Activated CD8-positive, alpha-beta T cell treated with anti-CD3 and anti-CD28 coated beads for 36 hours (primary cell): ENCODE measurements at regions not wholly inside any gene's neighbourhood (a gene's known extent, or its start where the extent isn't known, plus 50 kb on each side); places are given as distances from the start of the nearest gene placed in this dataset.
"Not testable (repeated sequence)": the region's sequence is repeated elsewhere in the genome, so short reads cannot be mapped to it uniquely, and the experiment has no call there.

ENCODE experiments used
- ATAC-seq: fragments of 200-7000 bp; cut with Tn5 transposase; one replicate; pipeline ENCODE4 v1.10.0; 2021; ENCODE audit warnings: mild to moderate bottlenecking, moderate library complexity
- CTCF ChIA-PET: fragments of 350-600 bp; sonication (Branson Sonifier 250); formaldehyde crosslinking; loops from one replicate; lab custom pipeline; 2021; ENCODE audit warnings: antibody characterized with exemption; lab: Charles Lee
- POLR2A ChIA-PET: fragments of 350-600 bp; sonication (Branson Sonifier 250); formaldehyde crosslinking; loops from one replicate; lab custom pipeline; 2021; ENCODE audit warnings: antibody characterized with exemption; lab: Charles Lee
- DNase-seq: peaks from one replicate; pipeline ENCODE4 v3.0.0-alpha.2; 2020
- H3K27ac Mint-ChIP-seq: one replicate; pipeline ENCODE4 v1.8.0; 2021; ENCODE audit warnings: mild to moderate bottlenecking, mixed read lengths
- H3K27me3 Mint-ChIP-seq: one replicate; pipeline ENCODE4 v1.8.0; 2021; ENCODE audit warnings: mixed read lengths
- H3K36me3 Mint-ChIP-seq: one replicate; pipeline ENCODE4 v1.8.0; 2021; ENCODE audit warnings: low read depth, mixed read lengths
- H3K4me1 Mint-ChIP-seq: one replicate; pipeline ENCODE4 v1.8.0; 2021; ENCODE audit warnings: low read depth, mixed read lengths
- H3K4me3 Mint-ChIP-seq: one replicate; pipeline ENCODE4 v1.8.0; 2021; ENCODE audit warnings: mild to moderate bottlenecking, moderate library complexity, mixed read lengths
- H3K9me3 Mint-ChIP-seq: one replicate; pipeline ENCODE4 v1.8.0; 2021; ENCODE audit warnings: mixed read lengths
- intact Hi-C: fragments of 100-400 bp; cut with micrococcal nuclease; formaldehyde crosslinking; loops from one replicate; pipeline ENCODE4 v1.10.0; 2022
- TF ChIP-seq, protein P1 (sequence below): fragments of 200-600 bp; IDR thresholded peaks from one replicate; pipeline ENCODE4 v1.8.0; 2022; ENCODE audit warnings: antibody characterized with exemption, mild to moderate bottlenecking

DNA sequence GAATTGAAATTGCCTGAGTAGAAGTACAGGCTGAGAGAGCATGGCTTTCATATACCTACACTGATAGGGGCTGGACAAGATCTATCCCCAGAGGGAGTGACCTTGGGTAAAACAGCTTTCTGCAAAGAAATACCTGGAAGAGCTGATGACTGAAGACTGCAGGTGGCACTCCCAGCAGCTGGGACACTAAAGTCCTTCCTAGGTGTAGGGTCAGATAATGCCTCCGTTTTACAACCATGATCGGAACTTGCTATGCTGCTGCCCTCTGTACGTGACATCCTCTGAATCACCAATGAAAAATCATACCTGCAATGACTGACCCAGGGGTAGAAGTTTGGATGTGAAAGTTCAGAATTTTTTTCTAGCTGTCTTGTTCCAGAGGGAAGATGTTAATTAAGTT, 107.2 kb upstream of the WDR1 start:
- CTCF ChIA-PET = no interaction called here
- DNase-seq (no peak), ATAC-seq (no peak)
- Mint-ChIP-seq H3K9me3 (no peaks in the 10 kb centered on the region), H3K4me1 (peaks cover 3% of the 10 kb centered on the region), H3K4me3 (no peak overlapping the region), H3K36me3 (no peaks in the 10 kb centered on the region), H3K27me3 (no peaks in the 10 kb centered on the region), H3K27ac (no peak overlapping the region)
- POLR2A ChIA-PET = no interaction called here
- intact Hi-C loops = no loop called here
- TF ChIP-seq, protein P1, sequence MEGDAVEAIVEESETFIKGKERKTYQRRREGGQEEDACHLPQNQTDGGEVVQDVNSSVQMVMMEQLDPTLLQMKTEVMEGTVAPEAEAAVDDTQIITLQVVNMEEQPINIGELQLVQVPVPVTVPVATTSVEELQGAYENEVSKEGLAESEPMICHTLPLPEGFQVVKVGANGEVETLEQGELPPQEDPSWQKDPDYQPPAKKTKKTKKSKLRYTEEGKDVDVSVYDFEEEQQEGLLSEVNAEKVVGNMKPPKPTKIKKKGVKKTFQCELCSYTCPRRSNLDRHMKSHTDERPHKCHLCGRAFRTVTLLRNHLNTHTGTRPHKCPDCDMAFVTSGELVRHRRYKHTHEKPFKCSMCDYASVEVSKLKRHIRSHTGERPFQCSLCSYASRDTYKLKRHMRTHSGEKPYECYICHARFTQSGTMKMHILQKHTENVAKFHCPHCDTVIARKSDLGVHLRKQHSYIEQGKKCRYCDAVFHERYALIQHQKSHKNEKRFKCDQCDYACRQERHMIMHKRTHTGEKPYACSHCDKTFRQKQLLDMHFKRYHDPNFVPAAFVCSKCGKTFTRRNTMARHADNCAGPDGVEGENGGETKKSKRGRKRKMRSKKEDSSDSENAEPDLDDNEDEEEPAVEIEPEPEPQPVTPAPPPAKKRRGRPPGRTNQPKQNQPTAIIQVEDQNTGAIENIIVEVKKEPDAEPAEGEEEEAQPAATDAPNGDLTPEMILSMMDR = no peak

DNA sequence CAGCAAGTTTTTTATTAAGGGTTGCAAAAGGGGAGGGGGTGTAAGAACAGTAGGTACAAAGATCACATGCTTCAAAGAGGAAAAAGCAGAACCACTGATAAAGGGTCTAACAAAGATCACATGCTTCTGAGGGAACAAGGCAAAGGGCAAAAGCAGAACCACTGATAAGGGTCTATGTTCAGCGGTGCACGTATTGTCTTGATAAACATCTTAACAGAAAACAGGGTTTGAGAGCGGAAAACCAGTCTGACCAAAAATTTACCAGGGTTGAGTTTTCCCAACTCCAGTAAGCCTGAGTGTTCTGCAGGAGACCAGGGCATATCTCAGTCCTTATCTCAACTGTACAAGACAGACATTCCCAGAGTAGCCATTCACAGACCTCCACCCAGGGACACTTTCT, 96.9 kb upstream of the WDR1 start:
- H3K4me1 Mint-ChIP-seq, ATAC-seq, DNase-seq, H3K27me3 Mint-ChIP-seq, CTCF ChIA-PET, H3K27ac Mint-ChIP-seq, H3K9me3 Mint-ChIP-seq, POLR2A ChIA-PET, H3K36me3 Mint-ChIP-seq, H3K4me3 Mint-ChIP-seq, intact Hi-C loops: not testable (repeated sequence)

DNA sequence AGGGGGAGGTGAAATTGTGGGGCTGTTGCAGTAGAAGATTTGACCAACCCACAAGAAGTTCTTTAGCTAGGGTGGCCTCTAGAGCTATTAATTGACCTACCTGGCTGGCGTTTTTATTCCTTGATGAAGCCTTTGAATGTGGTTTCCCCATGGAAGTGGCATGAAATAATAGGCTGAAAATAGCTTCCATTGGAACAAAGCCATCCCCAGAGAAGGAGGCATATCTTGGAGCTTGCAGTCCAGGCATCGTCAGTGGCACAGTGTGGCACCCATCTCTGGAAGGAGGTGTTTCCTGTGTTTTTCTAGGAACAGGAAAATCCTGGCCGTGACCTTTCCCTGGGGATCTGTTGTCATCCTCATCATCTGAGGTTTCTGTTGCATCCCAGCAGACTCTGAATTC, 96.3 kb upstream of the WDR1 start:
- Mint-ChIP-seq H3K27me3 (peaks cover 4% of the 10 kb centered on the region), H3K4me1 (no peaks in the 10 kb centered on the region), H3K36me3 (no peaks in the 10 kb centered on the region), H3K27ac (no peak overlapping the region), H3K9me3 (no peaks in the 10 kb centered on the region), H3K4me3 (no peak overlapping the region)
- TF ChIP-seq, protein P1 = no peak
- ChIA-PET POLR2A (no interaction called here), CTCF (no interaction called here)
- DNase-seq (no peak), ATAC-seq (no peak)
- intact Hi-C loops = no loop called here

DNA sequence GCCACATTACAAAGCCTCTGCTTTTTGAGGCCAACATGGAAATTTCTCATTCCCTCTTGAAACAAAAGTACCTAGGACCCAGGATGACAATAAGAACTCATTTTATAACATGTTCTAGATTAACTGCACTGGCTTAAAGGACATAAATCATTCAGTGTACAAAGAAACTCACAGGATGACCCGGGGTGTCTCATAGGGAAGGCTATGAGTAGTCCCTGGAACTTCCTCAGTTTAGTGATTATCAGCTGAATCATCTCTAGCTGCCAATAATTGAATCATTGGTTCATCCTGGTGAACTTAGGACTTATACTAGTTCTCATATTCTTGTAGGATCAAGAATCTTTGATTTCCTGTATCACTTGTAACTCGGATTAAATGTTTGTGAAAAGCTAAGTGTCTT, 95.8 kb upstream of the WDR1 start:
- TF ChIP-seq, protein P1 = no peak
- no peak overlapping the region for H3K27ac Mint-ChIP-seq
- H3K27me3 Mint-ChIP-seq = peaks cover 4% of the 10 kb centered on the region
- intact Hi-C loops = no loop called here
- POLR2A ChIA-PET = no interaction called here
- no peak overlapping the region for H3K4me3 Mint-ChIP-seq
- H3K9me3 Mint-ChIP-seq = no peaks in the 10 kb centered on the region
- H3K36me3 Mint-ChIP-seq = no peaks in the 10 kb centered on the region
- CTCF ChIA-PET = interaction anchor here (0.6 kb wide), 1 partner anchor 914 kb away, joined by 3 read pairs; no protein-coding TSS in a partner anchor
- ATAC-seq (no peak), DNase-seq (no peak)
- H3K4me1 Mint-ChIP-seq = no peaks in the 10 kb centered on the region

DNA sequence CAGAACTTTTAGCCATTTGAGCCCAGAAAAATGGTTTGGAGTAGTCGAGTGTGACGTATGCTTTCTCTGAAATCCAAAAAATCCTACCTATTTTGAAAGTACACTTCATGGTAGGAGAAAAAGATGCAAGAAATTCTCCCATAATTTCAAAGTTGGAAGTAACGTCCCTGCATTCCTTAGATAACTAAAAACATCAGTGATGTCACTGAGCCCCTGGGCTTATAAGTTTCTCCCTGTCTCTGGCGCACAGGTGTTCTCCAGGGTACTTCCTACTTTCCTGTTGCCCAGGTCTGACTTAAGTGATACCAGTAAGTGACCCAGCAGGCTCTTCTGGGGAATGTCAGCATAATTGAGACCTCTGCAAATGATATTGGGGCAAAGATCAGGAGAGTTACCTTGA, 90.5 kb upstream of the WDR1 start:
- POLR2A ChIA-PET = no interaction called here

More for the DNA sequence above, 90.5 kb upstream of the WDR1 start:
- no peaks in the 10 kb centered on the region for H3K36me3 Mint-ChIP-seq
- CTCF ChIA-PET = no interaction called here
- TF ChIP-seq, protein P1 = no peak
- intact Hi-C loops = no loop called here
- H3K27ac Mint-ChIP-seq = no peak overlapping the region
- H3K4me1 Mint-ChIP-seq = no peaks in the 10 kb centered on the region
- no peak overlapping the region for H3K4me3 Mint-ChIP-seq
- no peaks in the 10 kb centered on the region for H3K9me3 Mint-ChIP-seq
- ATAC-seq (no peak), DNase-seq (no peak)
- H3K27me3 Mint-ChIP-seq = peaks cover 4% of the 10 kb centered on the region
